Large intestine (tissue), 3 donors: ENCODE measurements at regions not wholly inside any gene's neighbourhood (a gene's known extent, or its start where the extent isn't known, plus 50 kb on each side); places are given as distances from the start of the nearest gene placed in this dataset.

ENCODE experiments used
- DNase-seq, 2 donors: peaks; one replicate each; pipeline versions ENCODE4 v3.0.0 to v3.0.0-alpha.2; 2013
- H3K27ac ChIP-seq: one replicate; pipeline ENCODE4 v1.5.1; 2013; ENCODE audit warnings: low read length
- H3K27me3 ChIP-seq: 2 replicates; pipeline ENCODE4 v1.6.1; 2013; ENCODE audit warnings: low read length; ENCODE audit not compliant: control insufficient read depth, insufficient read depth
- H3K36me3 ChIP-seq: 2 replicates; pipeline ENCODE4 v1.6.1; 2013; ENCODE audit warnings: low read length; ENCODE audit not compliant: control insufficient read depth, insufficient read depth
- H3K4me1 ChIP-seq: one replicate; pipeline ENCODE4 v1.6.1; 2013; ENCODE audit warnings: low read length; ENCODE audit not compliant: control insufficient read depth, insufficient read depth
- H3K4me3 ChIP-seq: one replicate; pipeline ENCODE4 v1.5.1; 2013; ENCODE audit warnings: low read length
- H3K9me3 ChIP-seq: one replicate; pipeline ENCODE4 v1.6.1; 2013; ENCODE audit warnings: mild to moderate bottlenecking, low read depth, low read length, moderate library complexity; ENCODE audit not compliant: control insufficient read depth
- WGBS: methylation state at CpG from one replicate; pipeline ENCODE4 v1.1.5; 2013; ENCODE audit warnings: low lambda C conversion rate; ENCODE audit not compliant: insufficient coverage; 5-methylcytosine and 5-hydroxymethylcytosine counted together

DNA sequence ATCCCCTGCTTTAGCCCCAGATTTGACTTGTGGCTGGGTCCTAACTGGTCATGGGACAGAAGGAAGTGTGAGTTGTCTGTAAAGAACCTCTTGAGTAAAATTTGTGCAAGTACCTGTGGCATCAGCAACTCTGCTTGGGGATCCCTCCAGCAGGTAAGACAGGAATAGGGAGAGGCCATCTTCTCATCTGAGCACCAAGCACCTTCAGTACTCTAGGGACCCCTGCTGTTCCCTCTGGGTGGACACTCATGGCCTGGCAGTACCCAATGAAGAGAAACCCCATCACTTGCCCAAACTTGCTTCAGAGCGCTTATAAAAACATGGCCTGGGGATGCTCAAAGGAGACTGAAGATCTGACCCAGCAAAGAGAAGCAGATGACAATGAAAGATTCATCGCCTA, 297.8 kb downstream of the SP3 start:
- no peaks in the 10 kb centered on the region for H3K36me3 ChIP-seq
- no peak for DNase-seq
- H3K27ac ChIP-seq, result no peak overlapping the region
- no peaks in the 10 kb centered on the region for H3K4me1 ChIP-seq
- H3K27me3 ChIP-seq, result peaks cover 2% of the 10 kb centered on the region
- no peaks in the 10 kb centered on the region for H3K9me3 ChIP-seq
- no peak overlapping the region for H3K4me3 ChIP-seq
- WGBS, result no CpG with 5 or more reads among the region's 2 CpGs

DNA sequence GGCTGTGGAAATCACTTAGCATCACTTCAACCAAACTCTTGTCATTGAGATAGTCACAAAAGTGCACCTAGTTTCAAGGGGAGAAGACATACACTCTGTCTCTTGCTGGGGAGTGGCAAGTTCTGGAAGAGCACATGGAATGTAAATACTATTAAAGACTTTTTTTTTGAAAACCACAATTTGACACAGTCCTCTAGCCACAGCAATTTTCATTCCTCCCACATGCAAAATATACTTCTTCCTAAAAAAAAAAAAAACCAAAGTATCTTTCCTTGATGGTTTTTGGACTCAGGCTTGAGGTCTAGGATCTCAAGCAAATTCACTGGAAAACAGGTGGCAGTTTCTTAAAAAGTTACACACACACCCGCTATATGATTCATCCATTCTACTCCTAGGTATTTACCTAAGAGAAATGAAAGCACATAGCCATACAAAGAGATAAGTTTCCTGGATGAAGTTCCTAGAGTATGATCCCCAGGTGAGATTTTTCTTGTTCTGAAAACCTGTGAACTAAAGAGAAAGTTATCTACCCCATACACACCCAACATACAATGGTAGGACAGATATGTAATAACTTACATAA, 295.8 kb downstream of the SP3 start:
- H3K4me3 ChIP-seq, result no peak overlapping the region
- H3K4me1 ChIP-seq, result no peaks in the 10 kb centered on the region
- WGBS, result no CpG with 5 or more reads among the region's 1 CpG
- no peaks in the 10 kb centered on the region for H3K9me3 ChIP-seq
- H3K27me3 ChIP-seq, result peaks cover 2% of the 10 kb centered on the region
- H3K27ac ChIP-seq, result no peak overlapping the region
- no peak for DNase-seq
- no peaks in the 10 kb centered on the region for H3K36me3 ChIP-seq

DNA sequence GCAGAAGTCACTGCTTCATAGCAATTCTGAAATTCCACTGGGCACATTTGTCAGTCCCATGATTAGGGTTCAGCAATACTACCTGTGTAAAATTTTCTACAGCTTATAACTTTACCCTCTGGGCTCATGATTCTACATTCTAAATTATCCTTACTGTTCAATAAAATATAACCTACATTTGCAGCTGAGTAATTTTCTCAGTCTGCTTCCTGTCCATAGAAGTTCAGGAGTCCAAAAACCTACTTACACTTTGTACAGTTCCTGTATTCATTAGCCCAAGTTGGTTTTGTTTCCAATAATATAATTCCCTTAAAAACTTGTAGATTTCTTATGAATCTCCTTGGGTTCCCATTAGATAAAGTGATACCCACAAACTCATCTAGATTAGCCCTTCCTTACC, 295.3 kb downstream of the SP3 start:
- no peaks in the 10 kb centered on the region for H3K36me3 ChIP-seq
- no peak overlapping the region for H3K27ac ChIP-seq
- no peaks in the 10 kb centered on the region for H3K9me3 ChIP-seq
- H3K4me1 ChIP-seq, result no peaks in the 10 kb centered on the region
- H3K4me3 ChIP-seq, result no peak overlapping the region
- no peak for DNase-seq
- peaks cover 2% of the 10 kb centered on the region for H3K27me3 ChIP-seq

DNA sequence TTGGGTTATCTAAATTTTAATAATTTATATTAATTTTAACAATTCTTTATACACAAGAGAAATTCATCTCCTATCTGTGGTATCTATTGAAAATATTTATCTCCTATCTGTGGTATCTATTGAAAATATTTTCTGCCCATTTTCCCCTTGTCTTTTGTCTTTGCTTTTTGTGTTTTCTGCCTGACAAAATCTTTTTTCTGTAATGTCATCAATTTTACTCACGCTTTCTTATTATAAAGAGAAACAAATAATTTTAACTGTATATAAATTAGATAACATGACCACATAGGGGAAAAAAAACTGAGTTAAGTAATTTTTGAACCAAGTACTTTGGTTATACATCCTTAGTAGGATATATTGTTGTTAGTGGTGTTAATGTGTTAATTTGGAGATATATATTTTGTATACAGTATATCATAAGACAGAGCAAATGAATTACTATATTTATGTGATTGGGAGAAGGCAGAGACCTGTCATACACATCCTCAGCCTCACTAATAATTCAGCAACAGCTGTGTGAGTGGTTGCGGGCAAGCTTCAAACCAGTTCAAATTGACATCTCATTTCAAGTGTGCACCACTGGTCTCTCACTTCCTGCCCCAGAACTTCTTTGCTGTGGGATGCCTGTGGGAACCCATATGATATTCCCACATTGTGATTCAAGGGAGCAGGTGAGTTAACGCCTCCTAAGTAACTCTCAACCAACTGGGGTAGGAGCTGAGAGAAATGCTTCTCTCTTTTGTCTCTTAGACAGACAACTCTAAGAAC, 292.4 kb downstream of the SP3 start:
- DNase-seq, result no peak
- Histone ChIP-seq H3K27me3 (no peaks in the 10 kb centered on the region), H3K27ac (no peak overlapping the region), H3K36me3 (no peaks in the 10 kb centered on the region), H3K4me3 (no peak overlapping the region), H3K4me1 (no peaks in the 10 kb centered on the region), H3K9me3 (no peaks in the 10 kb centered on the region)
- WGBS, result 100% methylated on average over 1 of the region's 3 CpGs

DNA sequence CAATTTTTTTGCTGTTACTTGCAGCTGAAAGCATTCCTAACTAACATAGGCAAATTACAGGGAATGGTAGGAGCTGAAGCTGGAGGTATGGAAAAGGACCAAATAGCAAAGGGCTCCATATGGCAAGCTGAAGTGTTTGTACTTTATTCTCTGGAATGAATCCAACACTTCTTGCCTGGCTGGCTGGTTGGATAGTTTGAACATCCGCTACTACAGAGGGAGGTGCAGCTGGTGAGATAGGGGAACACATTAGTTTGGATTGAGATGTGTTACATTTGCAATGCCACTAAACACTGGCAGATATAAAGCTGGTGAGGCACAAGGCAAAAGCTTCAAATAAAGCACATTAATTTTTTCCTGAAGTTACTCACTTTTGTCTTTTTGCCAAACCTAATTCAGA, 291.5 kb downstream of the SP3 start:
- no peaks in the 10 kb centered on the region for H3K36me3 ChIP-seq
- H3K4me1 ChIP-seq, result no peaks in the 10 kb centered on the region
- H3K27me3 ChIP-seq, result no peaks in the 10 kb centered on the region
- no peaks in the 10 kb centered on the region for H3K9me3 ChIP-seq
- no CpG with 5 or more reads among the region's 1 CpG for WGBS
- DNase-seq, result no peak
- no peak overlapping the region for H3K27ac ChIP-seq
- H3K4me3 ChIP-seq, result no peak overlapping the region

GRCh38 chr2:173676647-173677046, 288.5 kb downstream of the SP3 start:
- Histone ChIP-seq H3K9me3 (no peaks in the 10 kb centered on the region), H3K4me3 (no peak overlapping the region), H3K36me3 (no peaks in the 10 kb centered on the region), H3K4me1 (no peaks in the 10 kb centered on the region), H3K27me3 (no peaks in the 10 kb centered on the region), H3K27ac (no peak overlapping the region)
- no peak for DNase-seq
- no CpG with 5 or more reads among the region's 1 CpG for WGBS

- Histone ChIP-seq H3K4me3 (no peak overlapping the region), H3K9me3 (no peaks in the 10 kb centered on the region), H3K4me1 (no peaks in the 10 kb centered on the region), H3K27me3 (no peaks in the 10 kb centered on the region), H3K36me3 (no peaks in the 10 kb centered on the region), H3K27ac (no peak overlapping the region)
- no CpG with 5 or more reads among the region's 1 CpG for WGBS
- DNase-seq, result no peak
These were observed 287.0 kb downstream of the SP3 start for GRCh38 chr2:173678186-173678585.

- H3K4me1 ChIP-seq, result no peaks in the 10 kb centered on the region
- no peak overlapping the region for H3K4me3 ChIP-seq
- 100% methylated on average over 1 of the region's 3 CpGs for WGBS
- H3K9me3 ChIP-seq, result no peaks in the 10 kb centered on the region
- H3K36me3 ChIP-seq, result no peaks in the 10 kb centered on the region
- no peaks in the 10 kb centered on the region for H3K27me3 ChIP-seq
- no peak for DNase-seq
- no peak overlapping the region for H3K27ac ChIP-seq
These were observed 284.6 kb downstream of the SP3 start for GRCh38 chr2:173680574-173680973.

- H3K27me3 ChIP-seq, result no peaks in the 10 kb centered on the region
- no peak overlapping the region for H3K27ac ChIP-seq
- DNase-seq, result no peak
- 92% methylated on average over 2 of the region's 4 CpGs for WGBS
- H3K4me3 ChIP-seq, result no peak overlapping the region
- no peaks in the 10 kb centered on the region for H3K36me3 ChIP-seq
- H3K4me1 ChIP-seq, result no peaks in the 10 kb centered on the region
- H3K9me3 ChIP-seq, result no peaks in the 10 kb centered on the region
These were observed 283.1 kb downstream of the SP3 start for GRCh38 chr2:173681881-173682650.

GRCh38 chr2:173684896-173685459, 280.2 kb downstream of the SP3 start:
- H3K27ac ChIP-seq, result no peak overlapping the region
- H3K36me3 ChIP-seq, result no peaks in the 10 kb centered on the region
- no peak overlapping the region for H3K4me3 ChIP-seq
- H3K9me3 ChIP-seq, result no peaks in the 10 kb centered on the region
- 100% methylated on average over 1 of the region's 6 CpGs for whole genome bisulfite sequencing
- no peak for DNase-seq
- H3K4me1 ChIP-seq, result no peaks in the 10 kb centered on the region
- no peaks in the 10 kb centered on the region for H3K27me3 ChIP-seq
